Keratinocyte (primary cell): ENCODE measurements at regions not wholly inside any gene's neighbourhood (a gene's known extent, or its start where the extent isn't known, plus 50 kb on each side); places are given as distances from the start of the nearest gene placed in this dataset.

Experiments
- CTCF ChIP-seq, 3 experiments: IDR thresholded peaks in 1 of 3; conservative IDR thresholded peaks in 1 of 3; optimal IDR thresholded peaks in 1 of 3; 2 replicates in 2 of 3; 3 replicates in 1 of 3; pipeline versions ENCODE3 to v1.5.1; 2011; ENCODE audit warnings: low read length in 3 of 3, mild to moderate bottlenecking in 3 of 3, moderate library complexity in 2 of 3, control low read depth in 1 of 3, inconsistent platforms in 1 of 3; ENCODE audit not compliant: insufficient read depth in 2 of 3; ENCODE audit errors: extremely low read depth in 1 of 3
- EZH2 ChIP-seq: IDR thresholded peaks from one replicate; pipeline ENCODE4 v1.6.1; 2012; ENCODE audit warnings: inconsistent platforms, mild to moderate bottlenecking, low read length, moderate library complexity

GRCh38 chr6:98024359-98024758 lies 741.3 kb upstream of the MMS22L start:
- TF ChIP-seq CTCF (optimal IDR thresholded peaks at IDR 0.05 in 1 of 3, IDR thresholded peaks at IDR 0.05 in 1 of 3, conservative IDR thresholded peaks at IDR 0.05 in 1 of 3; ENCODE audit: extremely low read depth in 1 of 3, insufficient read depth in 2 of 3, low read length in 3 of 3): no peak
- no peak for TF ChIP-seq EZH2
